ENCODE measurements at regions not wholly inside any gene's neighbourhood (a gene's known extent, or its start where the extent isn't known, plus 50 kb on each side); places are given as distances from the start of the nearest gene placed in this dataset.
"Not testable (repeated sequence)": the region's sequence is repeated elsewhere in the genome, so short reads cannot be mapped to it uniquely, and the experiment has no call there.

DNA sequence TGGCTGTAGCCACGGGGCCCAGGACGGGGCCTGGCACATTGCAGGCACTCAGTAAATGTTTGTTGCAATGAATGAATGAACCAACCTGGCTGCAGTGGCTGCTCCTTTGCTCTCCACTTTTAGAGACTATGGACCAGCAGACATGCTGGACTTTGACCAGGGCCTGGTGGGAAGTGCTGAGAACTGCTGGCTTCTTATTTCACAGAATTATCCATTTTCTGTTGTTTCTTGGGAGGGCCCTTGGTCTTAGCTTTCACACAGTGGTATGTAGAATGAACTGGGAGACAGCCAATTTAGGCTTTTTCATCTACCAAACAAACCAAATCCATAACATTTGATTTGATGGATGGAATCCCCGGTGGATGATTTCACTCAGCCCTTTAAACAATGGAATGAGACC lies 78.0 kb upstream of the LHFPL2 start:
- no peak for DNase-seq

DNA sequence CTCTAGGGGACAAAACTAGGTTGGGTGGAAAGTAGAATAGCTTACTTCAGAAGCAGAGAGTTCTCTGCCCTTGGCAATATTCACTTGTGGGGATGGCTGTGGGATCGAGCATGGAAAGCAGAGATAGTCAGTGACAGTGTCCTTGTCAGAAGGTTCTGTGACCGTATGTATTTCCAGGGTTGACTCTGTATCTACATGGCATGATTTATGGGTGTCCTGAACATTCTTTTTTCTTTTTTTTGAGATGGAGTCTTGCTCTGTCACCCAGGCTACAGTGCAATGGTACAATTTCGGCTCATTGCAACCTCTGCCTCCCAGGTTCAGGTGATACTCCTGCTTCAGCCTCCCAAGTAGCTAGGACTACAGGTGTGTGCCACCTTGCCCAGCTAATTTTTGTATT lies 77.4 kb upstream of the LHFPL2 start:
- no peak for DNase-seq

DNA sequence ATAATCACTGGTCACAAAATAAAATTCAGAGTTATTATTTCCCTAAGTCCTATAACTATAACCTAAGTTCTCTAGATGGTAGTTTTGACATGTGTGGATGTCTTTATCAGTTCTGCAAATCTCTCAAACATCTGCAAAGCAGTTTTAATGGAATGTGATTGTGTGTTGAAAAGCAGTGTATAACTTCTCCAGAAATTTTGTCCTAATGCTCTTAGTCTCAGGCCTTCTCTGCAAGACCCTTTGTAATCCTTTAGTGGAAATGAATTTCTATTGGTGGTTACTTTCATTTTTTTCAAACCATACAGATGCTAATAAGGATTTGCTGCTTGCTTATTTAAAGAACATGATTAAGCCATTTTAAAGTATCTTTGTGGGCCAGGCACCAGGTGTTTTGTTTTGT lies 75.5 kb upstream of the LHFPL2 start:
- DNase-seq, result no peak

DNA sequence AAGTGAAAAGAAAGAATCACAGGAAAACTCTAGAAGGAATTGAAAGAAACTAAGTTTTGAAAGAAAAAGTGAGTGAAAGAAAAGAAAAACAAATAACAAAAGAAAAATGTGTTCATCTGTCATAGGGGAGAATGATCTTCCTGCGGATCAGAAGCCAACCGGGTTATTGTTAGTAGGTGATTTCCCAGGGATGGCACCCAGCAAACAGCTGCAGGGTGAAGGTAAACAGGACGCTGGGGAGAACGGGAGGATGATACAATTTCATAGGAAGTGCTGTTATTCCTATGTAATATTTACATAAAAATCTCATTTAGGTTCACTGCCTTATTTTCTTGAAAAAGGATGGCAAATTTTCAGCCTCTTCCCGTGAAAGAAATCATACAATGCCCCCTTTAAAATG lies 72.4 kb upstream of the LHFPL2 start:
- no peak for DNase-seq

DNA sequence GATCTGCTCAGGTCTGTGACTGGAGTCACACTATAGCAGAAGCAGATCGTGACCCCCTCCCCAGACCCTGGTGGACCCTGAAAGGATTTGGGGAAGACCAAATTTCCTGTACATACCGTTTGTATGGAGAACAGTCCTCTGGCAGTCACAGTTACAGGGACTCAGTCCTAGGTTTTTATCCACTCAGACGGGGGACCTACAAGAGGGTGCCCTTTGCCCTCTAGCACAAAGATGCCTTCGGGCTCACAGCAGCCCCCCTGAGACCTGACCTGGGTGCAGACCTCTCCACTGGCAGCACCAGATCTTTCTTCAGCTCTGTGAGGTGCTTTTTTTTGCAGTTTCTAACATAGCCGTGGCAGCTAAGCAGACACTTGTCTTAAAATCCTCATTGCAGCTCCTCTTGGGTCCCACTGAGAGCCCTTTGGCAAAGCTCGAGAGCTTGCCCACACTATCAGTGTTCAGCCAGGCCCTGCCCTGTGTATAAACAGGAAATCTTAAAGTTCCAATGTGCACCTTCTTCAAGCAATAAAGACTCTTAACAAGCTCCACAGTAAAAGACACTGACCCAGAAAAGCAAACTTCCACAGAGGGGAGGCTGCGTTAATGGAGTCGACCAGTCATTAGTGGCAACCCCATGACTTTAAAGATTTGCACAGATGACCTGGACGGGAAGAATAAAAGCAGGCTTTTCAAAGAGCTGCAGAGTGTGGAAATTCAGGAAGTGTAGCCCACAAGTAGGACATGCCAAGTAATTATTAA lies 71.8 kb upstream of the LHFPL2 start:
- no peak for DNase-seq

DNA sequence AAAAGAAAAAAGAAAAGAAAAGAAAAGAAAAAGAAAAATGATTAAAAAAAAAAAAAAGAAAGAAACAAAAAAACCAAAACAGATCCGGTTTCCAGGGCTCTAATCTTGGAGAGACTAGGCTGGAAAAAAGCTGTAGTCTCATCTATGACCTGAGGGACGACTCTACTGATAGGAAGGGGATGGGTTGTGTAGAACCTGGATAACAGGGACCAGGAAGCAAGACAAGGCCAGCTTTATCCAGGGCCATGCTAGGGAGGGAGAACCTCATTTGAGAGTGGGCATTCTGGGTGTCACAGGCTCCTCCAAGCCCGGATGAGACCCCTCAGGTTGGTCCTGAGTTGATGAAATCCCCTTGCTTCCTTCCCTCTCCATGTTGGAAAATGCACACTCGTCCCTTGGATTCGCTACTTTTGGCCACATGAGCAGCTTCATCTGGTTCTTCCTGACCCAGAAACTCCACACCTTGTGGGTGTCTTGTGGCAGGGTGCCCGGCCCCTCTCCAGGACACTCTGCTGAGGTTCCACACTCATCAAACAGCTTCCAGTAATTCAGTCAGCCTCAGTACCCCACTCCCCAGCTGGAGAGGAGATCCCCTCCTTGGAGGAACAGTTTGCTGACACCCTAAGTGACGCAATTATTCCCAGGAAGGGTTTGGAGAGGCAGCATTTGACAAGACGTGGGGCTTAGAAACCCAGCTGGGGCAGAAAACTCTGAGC lies 71.1 kb upstream of the LHFPL2 start:
- no peak for DNase-seq

DNA sequence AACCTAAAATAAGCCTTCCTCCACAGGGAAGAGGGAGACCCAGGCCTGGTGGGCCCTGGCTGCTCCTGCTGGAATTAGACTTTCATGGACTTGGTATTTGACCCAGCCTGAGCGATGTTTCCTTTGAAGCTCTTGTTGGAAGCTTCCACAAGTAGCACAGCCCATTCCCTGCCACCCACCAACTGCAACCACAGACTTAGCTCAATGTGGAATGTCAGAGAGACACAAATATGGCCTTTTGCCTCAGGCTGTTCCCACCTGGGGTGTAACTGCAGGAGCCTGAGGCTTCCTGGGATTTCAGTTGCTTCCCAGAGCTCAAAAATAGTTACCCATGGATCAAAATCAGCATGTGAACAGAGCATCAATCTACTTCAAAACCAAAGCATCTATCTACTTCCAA lies 70.3 kb upstream of the LHFPL2 start:
- DNase-seq, result no peak

DNA sequence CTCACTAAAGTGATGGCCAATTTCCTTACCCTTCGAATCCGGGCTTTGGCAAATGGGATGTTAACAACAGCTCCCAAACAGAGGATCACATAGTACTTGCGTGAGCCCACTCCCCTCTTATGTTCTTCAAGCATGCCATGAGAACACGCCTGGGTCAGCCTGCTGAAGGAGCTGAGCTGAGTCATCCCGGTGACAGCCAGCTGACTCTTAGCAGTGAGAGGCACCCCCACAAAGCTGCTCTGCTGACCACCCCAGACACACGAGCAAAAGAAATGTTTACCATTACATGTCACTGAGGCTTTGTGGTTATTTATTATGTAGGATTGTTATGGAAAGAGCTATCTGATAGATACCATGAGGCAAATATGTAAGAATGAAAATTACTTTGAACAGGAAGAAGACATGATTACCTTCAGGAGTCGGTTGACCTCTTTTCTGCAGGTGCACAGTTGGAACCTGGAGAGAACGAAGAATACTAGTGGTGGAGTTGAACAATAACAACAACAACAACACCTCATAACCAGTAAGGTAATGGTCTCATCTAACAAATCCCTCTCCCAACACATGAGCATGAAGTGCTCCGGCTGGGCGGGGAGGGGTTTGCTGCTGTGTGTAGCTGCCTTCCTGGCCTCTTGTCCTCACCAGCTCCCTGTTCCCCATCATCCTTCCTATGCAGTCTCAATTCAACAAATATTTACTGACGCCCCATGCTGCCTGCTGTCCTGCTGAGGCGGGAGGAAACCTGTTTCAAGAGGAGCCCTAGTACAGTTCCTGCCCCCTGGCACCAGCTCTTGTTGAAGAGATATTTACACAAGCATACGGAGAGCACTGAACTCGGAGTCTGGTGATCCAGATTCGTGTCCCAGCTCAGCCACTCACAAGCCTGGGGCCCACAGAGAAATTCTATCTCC lies 69.4 kb upstream of the LHFPL2 start:
- peak; percentile 6 for DNase-seq

DNA sequence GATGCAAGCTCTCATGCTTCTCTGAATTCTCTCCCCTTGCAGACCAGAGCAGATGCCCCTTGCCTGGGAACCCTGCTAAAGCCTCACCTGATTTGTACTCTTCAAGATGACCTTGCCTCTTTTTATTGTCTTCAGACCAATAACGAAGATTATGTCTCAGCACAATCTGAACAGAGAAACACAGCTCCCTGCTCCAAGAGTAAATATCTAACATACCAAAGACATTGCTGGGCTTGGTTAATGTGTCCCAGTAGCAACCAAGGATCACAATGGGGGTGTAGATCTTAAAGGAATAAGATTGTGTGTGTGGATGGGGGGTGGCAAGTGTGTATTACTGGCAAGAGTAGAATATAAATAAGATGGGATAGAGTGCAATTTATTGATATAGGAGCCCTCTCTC lies 67.6 kb upstream of the LHFPL2 start:
- DNase-seq, result peak; percentile 72

DNA sequence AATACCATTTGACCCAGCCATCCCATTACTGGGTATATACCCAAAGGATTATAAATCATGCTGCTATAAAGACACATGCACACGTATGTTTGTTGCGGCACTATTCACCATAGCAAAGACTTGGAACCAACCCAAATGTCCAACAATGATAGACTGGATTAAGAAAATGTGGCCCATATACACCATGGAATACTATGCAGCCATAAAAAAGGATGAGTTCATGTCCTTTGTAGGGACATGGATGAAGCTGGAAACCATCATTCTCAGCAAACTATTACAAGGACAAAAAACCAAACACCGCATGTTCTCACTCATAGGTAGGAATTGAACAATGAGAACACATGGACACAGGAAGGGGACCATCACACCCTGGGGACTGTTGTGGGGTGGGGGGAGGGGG lies 66.8 kb upstream of the LHFPL2 start:
- DNase-seq, result not testable (repeated sequence)

DNA sequence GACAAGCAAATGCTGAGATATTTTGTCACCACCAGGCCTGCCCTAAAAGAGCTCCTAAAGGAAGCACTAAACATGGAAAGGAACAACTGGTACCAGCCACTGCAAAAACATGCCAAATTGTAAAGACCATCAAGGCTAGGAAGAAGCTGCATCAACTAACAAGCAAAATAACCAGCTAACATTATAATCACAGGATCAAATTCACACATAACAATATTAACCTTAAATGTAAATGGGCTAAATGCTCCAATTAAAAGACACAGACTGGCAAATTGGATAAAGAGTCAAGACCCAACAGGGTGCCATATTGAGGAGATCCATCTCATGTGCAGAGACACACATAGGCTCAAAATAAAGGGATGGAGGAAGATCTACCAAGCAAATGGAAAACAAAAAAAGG lies 63.1 kb upstream of the LHFPL2 start:
- not testable (repeated sequence) for DNase-seq

DNA sequence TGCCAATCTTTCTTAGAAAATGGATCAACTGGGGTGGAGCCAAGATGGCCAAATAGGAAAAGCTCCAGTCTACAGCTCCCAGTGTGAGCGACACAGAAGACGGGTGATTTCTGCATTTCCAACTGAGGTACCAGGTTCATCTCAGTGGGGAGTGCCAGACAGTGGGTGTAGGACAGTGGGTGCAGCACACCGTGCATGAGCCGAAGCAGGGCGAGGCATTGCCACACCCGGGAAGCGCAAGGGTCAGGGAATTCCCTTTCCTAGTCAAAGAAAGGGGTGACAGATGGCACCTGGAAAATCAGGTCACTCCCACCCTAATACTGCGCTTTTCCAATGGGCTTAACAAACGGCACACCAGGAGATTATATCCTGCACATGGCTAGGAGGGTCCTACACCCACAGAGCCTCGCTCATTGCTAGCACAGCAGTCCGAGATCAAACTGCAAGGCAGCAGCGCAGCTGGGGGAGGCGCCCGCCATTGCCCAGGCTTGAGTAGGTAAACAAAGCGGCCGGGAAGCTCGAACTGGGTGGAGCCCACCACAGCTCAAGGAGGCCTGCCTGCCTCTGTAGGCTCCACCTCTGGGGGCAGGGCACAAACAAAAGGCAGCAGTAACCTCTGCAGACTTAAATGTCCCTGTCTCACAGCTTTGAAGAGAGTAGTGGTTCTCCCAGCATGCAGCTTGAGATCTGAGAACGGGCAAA lies 61.3 kb upstream of the LHFPL2 start:
- not testable (repeated sequence) for DNase-seq

DNA sequence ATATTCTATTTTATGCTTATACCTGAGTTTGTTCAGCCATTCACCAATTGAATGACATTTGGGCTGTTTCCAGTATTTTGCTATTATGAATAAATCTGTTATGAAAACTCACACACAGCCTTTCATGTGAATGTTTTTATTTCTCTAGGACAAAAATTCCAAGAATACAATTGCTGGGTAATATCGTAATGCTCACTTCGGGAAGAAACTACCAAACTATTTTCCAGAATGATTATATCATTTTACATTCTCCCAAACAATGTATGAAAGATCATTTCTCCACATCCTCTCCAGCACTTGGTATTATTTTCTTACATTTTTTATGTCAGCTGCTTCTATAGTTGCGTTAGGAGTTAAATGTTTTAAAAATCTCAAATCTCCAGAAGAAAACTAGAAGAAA lies 58.3 kb upstream of the LHFPL2 start:
- peak; percentile 25 for DNase-seq

DNA sequence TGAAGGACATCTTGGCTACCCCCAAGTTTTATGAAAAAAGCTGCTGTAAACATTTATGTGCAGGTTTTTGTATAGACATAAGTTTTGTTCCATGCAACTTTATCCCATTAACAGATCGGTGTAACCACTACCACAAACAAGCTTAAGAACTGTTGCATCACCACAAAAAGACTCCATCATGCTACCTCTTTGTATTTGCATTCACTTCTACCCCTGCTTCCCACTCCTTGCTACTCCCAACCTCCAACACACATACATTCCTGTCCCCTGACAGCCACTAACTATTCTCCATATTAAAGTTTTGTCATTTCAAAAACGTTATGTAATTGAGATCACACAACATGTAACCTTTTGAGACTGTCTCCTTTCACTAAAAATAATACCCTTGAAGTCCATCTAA lies 57.8 kb upstream of the LHFPL2 start:
- no peak for DNase-seq

DNA sequence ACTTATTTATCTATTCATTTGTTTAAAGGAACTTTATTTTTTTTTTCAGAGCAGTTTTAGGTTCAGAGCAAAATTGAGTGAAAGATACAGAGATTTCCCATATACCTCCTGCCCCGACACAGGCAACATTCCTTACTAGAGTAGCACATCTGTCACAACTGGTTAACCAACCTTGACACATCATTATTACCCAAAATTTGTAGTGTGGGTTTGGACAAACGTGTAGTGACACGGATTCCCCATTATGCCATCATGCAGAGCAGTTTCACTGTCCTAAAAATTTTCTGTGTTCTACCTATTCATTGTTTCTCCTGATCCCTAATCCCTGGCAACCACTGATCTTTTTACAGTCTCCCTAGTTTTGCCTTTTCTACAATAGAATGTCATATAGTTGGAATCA lies 57.3 kb upstream of the LHFPL2 start:
- peak; percentile 11 for DNase-seq

DNA sequence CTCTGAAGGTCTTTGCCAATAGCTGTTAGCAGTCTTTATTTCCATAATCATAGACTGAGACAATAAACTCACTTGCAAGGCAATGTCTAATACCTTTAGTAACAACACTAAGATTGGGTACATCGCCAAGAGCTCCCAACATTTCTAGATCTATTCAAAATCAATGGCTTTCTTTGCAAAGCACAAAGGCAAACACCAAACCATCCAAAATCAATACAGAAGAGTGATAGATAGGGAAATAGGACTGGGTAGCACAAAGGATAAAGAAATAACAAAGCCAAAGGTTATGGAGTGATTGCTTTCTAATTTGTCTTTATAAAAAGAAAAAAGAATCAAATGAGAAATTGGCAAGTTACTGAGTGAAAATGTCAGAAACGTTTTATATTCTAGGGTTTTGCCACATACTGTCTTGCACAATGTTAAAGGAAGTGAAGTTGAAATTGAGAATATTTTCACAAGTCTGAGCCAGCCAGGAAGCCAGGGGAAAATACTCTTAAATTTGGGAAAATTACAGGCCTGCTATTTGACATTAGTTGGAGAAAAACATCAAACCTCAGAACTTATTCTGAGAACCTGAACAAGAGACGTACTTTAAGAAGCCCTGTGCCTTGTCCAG lies 53.3 kb upstream of the LHFPL2 start:
- no peak for DNase-seq

DNA sequence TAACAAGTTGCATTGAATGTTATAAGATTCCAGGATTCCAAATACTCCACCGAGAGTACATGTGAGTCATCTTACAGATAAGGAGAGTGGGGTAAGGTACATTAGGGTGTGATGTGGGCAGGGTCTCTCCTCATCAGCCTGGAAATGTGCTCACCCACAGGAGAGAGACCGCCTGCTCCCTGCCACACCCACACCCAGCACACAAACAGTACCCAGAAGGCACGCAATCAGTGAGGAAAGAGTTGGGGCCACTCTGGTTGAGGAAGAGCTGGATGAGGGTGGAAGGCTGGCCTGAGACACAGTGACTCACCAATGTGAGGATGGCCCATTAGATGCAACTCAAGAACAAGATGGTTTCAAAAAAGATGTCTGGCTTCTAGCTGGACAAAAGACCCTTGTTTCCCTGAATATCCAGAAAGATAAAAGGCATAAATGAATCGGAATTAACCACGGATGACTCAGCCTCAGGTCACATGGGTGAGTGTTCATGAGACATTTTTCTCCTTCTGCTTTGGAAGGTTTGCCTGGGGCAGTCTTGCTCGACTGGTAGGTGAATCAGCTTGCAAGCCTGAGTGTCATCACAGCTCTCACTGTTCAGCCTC lies 51.1 kb upstream of the LHFPL2 start:
- DNase-seq, result peak; percentile 92

DNA sequence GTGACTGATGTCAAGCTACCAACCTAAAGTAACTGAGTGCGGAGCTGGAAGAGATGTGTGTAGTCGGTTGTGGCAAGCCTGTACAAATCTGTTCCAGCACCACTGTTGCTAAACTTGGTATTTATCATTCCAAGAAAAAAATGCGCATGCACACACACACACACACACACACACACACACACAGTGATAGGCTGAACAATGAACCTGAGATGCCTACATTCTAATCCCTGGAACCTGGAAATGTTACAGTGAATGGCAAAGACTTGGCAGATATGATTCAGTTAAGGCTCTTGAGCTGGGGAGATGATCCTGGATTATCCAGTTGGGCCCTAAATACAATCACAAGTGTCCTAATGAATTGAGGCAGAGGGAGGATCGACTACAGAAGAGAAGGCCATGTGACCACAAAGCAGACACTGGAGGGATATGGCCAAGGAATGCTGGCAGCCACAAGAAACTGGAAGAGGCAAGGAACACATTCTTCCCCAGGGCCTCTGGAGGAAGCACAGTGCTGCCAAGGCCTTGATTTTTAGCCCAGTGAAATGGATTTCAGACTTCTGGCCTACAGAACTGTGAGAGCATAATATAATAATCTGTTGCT lies 49.7 kb upstream of the LHFPL2 start:
- DNase-seq, result no peak

Data from kidney glomerular epithelial cell (primary cell).